Testis (tissue), 2 donors: ENCODE measurements at regions not wholly inside any gene's neighbourhood (a gene's known extent, or its start where the extent isn't known, plus 50 kb on each side); places are given as distances from the start of the nearest gene placed in this dataset.

Experiments
- CTCF ChIP-seq, 3 experiments: fragments of 450-650 bp in 2 of 3; fragments of 200-600 bp in 1 of 3; sonication (generic) in 1 of 3; IDR thresholded peaks; one replicate each; pipeline ENCODE4 v1.5.1; 2016 to 2019; ENCODE audit warnings: antibody characterized with exemption in 3 of 3, mild to moderate bottlenecking in 2 of 3, moderate library complexity in 1 of 3
- POLR2A ChIP-seq: fragments of 450-650 bp; IDR thresholded peaks from one replicate; pipeline ENCODE4 v1.6.1; 2017; ENCODE audit warnings: antibody characterized with exemption, mild to moderate bottlenecking, moderate library complexity

- TF ChIP-seq CTCF (IDR thresholded peaks at IDR 0.05) = no peak
- no peak for TF ChIP-seq POLR2A
These were observed 325.6 kb upstream of the FAM98A start for GRCh38 chr2:33924586-33925169.
